GOT3 (cell line): ENCODE measurements at regions not wholly inside any gene's neighbourhood (a gene's known extent, or its start where the extent isn't known, plus 50 kb on each side); places are given as distances from the start of the nearest gene placed in this dataset.

Experiments
- DNase-seq: peaks from one replicate; lab custom pipeline; 2025; ENCODE audit warnings: mixed read lengths; lab: John Stamatoyannopoulos, UW

DNA sequence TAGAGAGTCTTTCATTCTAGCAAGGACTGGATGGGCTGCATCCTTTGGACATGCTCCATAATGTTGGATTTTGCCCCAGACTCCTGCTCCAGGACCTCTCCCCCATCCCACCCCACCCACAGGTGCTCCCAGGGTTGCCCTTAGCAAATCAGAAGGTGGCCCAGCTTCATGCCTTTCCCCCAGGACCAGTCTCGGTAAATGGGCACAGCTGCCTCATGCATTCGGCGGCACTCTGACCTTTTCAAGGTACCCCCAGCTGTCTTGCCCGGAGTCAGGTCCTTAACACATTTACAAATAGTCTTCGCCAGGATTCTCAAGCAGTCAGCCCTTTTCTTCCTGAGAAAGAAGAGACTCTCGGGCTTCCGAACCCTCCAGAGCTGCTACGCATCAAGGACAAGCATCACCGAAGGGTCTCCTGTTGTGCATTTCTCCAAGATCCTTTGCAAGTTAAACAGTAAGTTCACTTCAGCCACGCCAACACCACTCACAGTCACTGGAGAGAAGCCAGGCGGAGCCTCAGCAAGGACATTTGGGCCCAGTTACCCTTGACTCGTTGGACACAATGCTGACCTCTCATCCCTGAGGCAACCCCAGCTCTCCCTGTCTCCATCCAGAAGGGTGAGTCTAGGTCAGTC is 287.8 kb downstream of the FAM43A start:
- DNase-seq = no peak

DNA sequence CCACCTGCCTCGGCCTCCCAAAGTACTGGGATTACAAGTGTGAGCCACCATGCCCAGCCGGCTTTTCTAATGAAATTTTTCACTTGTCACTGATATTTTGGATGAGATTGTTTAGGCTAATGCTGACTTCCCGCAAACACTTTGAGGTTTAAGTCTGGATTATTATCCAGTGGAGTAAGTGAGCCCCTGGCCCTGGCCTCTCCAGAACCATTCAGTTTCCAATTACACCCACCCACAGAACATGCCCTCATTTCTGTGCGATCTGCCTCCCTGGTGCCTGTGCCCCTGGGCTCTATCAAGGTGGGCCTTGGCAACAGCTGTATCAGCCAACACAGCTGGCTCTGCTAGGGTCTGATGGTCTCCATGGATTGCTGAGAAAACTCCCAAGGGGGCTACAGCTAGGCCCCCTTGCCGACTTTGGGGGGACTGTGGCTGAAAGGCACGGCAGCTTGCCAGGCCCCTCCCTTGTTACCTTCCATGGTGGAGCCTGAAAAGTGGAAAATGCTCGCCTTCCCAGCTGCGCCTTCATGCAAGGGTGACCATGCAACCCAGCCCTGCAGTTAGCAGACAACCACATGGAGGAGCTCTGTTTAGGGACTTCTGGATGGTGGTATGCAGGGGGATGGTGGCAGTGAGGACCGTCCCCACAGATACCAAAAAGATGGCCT is 288.9 kb downstream of the FAM43A start:
- no peak for DNase-seq

DNA sequence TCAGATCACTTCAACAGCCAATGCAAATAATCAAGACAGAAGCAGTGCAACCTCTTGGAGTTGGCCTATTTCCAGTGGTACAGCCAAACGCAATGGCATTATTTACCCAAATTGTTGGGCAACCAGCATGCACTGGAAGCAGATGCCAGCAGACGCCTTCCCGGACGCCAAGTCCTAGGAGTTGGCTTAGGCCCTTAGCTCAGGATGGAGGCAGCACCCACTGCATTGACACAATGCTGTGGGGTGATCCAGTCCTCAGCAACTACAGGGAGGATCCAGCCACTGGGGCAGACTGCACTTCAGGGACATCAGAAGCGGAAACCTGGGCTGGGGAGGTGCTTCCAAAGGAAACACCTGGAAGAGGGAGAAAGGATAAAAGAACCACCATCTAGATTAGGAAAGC is 290.4 kb downstream of the FAM43A start:
- no peak for DNase-seq

DNA sequence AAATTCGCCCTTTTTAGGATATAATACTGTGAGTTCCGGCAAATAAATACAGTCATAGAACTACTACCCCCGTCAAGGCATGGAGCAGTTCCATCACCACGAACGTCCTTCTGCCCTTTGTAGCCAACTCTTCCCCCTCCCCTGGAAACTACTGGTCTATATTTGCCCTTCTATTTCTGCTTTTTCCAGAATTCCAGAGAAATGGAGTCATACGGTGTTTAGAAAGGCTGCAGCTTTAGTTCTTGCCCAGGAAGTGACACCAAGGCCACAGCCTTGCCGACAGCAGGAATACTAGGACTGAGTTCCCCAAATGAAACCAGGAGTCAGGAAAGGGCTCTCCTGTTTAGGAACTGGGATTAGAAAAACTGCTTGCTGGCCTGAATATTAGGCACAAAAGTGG is 291.2 kb downstream of the FAM43A start:
- DNase-seq = no peak

DNA sequence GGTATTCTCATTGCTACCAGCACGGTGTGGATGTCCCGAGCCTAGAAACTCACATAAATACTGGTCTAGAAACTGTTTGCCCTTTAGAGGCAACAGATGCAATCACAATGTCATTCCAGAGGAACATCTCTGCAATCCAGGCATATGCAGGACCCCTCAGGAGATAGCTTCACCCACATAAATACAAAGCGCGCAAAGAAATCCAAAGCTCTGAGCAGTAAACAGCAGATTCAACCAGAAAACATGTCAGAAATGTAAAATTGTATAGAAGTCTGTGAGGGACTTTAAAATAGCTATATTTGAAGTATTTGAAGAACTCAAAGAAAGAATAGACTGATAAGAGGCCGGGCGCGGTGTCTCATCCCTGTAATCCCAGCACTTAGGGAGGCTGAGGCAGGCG is 291.7 kb downstream of the FAM43A start:
- DNase-seq = no peak

DNA sequence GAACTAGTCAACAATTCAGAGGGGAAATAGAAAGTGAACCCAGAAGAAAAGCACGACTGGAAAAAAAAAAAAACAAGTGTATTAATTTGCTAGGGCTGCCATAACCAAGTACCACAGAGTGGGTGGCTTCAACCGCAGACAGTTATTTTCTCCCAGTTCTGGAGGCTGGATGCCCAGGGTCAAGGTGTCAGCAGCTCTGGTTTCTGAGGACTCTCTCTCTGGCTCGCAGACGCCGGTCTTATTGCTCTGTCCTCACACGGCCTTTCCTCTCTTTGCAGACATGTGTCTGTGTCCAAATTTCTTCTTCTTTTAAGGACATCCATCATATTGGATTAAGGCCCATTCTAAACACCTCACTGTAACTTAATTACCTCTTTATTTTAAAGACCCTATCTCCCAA is 291.8 kb downstream of the XXYLT1 start:
- DNase-seq = no peak

DNA sequence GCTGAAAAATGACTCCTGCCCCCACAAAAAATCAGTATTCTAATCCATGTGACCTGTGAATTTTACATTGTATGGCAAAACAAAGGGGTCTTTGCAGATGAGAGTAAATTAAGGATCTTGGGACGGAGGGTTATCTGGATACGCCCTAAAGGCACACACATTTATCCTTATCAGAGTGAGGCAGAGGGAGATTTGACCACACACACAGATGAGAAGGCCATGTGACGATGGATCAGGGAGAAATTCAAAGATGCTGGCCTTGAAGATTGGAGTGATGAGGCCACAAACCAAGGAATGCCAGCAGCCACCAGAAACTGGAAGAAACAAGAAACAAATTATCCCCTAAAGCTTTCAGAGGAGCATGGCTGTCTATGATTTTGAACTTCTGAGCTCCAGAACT is 288.5 kb downstream of the XXYLT1 start:
- DNase-seq = no peak

DNA sequence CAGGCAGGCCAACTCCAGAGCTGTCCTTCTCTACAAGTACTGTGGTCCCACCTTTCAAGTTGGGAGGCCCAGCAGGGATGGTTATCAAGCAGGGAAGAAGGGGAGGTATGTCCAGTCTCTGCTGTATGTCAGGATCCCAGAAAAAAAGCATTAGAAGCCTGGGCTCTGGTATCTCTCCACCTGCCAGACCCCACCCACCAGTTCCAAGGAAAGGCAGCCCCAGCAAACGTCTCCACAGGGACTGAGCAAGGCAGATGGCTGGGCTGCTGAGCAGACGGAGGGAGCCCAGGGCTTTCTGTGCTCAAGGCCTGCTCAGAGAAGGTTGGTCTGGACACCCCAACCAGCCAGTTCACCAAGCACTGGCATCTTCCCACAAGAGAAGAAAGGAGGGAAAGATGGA is 287.8 kb downstream of the XXYLT1 start:
- no peak for DNase-seq

DNA sequence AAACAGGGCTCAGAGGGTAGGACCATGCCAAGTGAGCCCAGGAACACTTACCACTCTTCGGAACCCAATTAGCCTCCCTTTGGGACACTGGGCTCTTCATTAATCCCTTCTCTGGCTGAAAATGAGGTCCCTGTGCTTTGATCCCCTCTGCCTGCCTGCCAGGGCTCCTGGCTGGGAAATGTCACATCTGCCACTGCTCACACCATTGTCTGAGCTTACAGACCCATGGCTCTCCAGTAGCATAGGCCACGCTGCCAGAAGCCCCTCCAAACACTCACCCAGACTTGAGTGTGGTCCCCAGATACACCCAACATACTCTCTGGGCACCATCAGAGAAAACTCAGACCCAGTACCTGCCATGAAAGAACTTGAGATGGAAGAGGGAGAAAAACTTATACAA is 287.3 kb downstream of the XXYLT1 start:
- no peak for DNase-seq

DNA sequence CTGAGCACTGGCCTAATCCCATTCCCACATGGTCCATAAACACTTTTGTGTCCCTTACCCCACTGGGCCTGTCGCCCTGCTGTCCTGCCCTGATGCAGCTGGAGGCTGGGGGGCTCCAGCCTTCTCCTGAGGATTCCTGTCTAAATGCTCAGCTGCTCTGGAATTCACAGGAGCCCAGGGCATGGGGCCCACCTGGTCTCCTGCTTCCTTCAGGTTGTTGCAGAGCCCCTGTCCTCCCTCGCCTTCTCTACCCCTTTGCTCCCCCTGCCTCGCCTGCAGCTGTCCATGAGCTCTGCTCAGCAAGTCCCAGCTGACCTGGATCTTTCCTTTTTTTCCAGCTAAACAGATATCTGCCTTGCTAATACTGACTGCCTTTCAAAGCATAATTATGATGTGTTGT is 286.9 kb downstream of the XXYLT1 start:
- no peak for DNase-seq

DNA sequence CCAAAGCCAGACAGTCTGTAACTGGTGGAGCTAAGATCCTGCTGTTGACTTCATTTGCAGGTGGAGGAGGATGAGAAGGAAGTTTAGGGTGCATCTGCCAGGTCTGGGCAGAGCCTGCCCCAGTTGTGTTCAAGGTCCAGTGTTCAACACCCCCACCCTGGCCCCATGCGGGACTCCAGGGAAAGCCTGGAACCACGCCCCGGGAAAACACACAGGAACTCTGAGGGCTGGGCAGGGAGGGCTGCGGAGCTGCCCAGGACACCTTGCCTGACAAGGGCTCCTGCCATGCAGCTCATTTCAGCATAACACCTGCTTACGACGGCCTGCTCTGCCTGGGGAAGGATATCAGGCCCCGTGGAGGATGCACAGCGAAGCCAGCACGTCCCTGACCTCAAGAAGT is 286.3 kb downstream of the XXYLT1 start:
- DNase-seq = no peak

DNA sequence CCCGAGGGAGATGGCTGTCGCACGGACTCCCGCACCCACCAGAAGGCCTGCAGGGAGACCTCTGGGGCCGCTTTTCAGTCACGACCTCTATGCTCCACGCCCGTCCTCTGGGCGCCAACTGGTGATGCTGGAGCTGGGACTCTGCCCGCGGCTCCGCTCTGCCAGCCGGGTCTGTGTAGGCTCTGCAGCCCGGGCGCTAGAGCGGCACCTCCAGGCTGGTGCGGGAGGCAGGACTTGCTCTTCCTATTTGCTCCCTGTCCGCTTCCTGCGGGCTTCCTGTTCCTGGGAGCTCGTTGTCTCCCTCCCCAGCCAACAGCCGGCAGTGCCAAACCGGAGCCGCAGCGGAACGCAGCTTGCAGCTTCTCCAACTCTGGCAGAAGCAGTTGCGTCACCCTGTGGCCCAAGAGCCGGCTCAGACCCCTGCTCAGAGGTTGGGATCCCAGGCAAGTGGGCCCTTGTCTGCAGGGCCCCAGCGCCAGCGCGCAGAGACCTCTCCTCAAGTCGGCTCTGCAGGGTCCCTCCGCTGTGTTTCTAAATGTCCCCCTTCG is 285.9 kb downstream of the XXYLT1 start:
- DNase-seq = no peak

DNA sequence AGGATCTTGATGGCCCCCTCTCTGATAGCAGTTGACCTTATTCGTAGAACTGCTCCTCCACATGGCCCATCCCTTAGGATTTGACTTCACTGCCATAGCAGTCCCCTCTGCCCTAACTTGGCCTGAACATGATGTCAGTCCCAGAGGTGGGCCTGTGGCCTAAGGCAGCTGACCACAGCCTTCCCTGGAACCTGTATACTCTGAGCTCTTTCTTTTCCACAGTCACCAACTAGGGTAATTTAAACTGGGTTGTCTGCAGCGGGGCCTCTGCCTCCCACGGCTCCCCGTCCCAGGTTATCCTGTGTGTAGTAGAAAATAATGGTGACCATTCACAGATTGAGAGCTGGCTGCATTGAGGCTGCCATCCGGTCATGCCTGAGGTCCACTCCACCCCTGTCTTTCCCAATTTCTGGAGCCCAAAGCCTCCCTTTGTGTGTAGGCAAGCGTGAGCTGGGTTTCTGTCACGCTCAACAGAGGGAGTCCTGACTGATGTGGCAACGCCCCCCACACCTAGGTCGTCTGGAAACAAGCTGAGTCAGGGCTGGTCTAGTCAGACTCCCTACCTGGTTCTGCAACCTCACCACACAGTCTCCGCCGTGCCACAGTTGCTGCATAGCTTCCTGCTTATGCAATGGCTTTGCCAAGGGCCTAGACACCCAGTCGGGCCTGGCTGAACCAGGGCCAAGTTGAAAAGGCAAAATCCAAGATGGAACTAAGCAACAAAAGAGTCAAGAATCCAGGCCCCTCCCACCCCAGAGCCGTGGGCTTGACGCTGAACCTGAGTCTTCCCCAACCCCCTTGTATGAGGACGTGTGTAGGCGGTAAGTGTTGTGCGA is 284.5 kb downstream of the XXYLT1 start:
- DNase-seq = no peak

DNA sequence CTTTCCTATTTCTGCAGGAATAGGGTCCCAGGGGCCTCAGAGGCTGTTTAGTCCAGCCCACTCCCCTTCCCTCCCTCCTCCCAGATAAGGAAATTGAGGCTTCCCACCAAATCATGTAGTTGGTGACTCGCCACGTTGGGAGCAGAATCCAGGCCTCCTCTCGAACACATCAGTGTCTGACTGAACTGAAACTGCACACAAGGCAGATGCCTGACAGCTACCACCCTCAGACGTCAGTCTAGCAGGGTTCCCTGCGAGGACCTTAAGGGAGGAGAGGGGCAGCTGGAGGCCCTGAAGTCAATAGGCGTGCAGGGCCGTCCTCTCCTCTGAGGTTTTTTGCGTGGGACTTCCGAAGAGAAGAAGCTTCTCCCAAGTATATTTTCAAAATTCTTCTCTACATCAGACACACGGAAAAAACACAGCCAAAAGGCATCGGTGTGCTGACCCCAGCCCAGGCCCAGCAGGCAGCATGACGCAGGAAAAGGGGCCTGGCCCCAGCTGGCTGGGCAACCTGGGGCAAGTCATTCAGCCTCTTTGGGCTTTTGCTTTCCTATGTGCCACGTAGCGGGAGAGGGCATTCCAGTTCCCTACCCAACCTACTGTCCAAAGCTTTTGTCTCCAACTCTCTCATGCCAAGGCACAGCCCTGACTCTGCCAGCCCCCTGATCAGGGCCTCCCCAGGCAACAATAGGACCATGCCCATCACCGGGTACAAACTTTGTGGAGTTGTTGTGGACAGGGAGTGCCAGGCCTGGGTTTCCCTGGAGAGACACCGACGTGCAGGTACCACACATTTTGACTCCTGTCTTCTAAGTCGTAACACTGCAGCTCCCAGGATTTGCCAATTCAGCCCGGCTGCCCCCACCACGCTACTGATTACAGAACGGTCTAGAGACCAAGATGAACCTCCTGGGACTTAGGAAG is 283.1 kb downstream of the XXYLT1 start:
- DNase-seq = no peak

DNA sequence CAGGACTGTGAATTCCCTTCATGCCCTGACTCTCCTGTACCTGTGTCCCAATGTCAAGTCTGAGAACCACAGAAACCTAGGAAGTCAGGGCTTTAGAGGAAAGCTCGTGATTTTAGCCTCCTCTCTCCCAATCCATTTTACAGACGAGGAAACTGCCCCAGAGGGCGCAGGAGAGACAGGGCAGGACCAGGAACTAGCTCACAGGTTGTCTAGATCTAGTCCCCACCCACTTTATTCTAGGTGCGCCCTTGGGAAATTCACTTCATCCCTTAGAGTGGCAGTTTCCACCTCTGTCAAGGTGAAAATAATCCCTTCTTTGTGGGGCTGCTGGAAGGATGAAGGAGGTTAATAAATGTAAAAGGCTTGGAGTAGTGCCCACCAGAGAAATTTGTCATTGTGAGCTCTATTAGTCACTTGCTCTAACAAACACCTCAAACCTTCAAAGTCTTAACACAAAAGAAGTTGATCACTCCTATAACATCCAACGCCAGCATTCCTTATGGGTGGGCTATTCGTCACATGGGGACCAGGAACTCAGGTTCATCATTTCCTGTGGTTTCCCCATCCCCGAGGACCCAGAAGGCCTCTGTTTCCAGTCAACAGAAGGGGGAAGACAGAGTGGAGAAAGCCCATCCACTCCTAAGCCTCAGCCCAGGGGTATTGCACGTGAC is 282.3 kb downstream of the XXYLT1 start:
- DNase-seq = no peak

DNA sequence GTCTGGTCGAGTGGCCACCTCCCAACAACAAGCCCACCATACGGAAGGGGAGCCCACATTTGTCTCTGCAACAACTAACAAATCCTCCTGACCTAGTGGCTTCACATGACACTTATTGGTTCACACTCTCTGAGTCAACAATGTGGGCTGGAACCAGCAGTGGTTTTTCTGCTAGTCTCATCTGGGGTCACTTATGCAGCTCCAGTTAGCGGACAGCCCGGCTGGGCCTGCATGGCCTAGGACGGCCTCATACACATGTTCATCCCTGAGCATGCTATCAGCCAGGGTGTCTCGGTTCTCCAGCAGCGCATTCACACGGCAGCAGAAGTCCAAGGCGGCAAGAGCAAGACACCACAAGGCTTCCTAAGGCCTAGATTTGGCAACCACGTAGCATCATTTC is 281.7 kb downstream of the XXYLT1 start:
- DNase-seq = no peak

DNA sequence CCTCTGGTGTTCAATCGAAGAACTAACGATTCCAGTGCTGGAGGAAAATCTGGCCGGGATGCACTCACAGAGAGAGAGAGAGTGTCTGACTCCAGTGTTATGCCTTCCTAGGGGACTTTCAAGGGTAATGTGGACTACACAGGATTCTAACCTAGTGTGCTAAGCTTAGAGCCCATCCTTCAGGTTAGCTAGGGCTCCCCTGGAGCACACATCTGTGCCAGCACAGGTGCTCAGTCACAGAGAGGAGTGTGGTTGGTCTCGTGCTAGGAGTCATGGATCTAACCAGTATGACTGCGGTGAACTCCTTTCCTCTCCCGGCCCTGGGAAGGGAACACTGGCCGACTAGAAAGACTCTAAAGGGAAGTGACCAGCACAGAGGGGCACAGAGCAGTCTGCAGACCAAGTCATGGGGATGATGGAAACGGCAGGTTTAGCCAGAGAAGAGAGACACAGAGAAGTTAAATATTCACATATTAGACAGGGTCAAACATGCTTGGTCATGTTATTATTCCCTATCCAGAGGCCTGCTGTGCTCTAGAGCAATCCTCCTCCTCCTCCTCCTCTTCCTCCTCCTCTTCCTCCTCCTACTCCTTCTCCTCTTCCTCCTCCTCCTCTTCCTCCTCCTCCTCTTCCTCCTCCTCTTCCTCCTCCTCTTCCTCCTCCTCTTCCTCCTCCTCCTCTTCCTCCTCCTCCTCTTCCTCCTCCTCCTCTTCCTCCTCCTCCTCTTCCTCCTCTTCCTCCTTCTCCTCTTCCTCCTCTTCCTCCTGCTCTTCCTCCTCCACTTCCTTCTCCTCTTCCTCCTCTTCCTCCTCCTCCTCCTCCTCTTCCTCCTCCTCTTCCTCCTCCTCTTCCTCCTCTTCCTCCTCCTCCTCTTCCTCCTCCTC is 280.3 kb downstream of the XXYLT1 start:
- no peak for DNase-seq

DNA sequence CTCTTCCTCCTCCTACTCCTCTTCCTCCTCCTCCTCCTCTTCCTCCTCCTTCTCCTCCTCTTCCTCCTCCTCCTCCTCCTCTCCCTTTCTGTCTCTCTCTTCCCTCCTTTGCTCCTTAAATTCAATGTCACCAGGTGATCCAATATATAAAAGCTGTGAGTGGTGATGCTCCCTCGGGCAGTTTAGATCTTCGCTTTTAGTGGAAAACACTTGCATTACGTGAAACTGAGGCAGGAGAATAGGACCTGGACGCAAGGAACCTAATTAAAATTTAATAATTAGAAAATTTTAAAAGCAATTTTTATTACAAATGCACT is 279.7 kb downstream of the XXYLT1 start:
- DNase-seq = no peak

DNA sequence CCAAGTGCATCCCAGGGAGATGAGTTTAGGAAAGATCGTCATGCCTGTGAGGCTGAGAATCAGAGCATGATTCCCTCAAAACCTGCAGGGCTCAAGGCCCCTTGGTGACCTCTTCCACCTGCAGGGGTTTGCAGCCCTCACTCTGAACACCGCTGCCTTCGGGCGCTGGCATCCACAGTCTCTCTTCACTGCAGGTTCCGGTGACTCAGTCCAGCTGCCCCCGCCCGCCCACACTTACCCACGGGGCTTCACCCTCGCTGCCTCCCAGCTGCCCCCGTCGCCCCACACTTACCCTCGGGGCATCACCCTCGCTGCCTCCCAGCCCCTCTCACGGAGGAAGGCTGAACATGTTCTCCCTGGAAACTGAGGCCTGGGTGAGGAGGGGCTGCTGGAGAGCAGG is 277.1 kb downstream of the XXYLT1 start:
- DNase-seq = no peak

DNA sequence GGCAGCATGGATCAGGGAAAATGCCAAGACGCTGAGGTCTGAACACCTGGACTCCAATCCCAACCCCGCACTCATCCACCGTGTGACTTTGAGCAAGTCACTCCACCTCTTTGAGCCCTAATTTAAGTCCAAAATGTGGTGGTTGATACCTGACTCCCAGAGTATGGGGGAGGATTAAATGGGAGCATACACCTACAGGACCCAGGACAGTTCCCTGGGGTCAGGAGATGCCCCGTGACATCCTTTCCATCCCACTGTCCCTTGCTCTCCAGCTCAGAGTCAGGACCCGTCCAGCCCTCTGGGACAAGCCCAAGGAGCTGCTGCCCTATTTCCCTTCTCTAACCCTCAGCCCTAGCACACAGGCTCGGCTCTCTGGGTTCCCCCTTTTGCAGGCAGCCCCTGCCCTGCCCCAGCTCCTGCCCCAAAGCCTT is 276.4 kb downstream of the XXYLT1 start:
- no peak for DNase-seq
